ENCODE measurements at regions not wholly inside any gene's neighbourhood (a gene's known extent, or its start where the extent isn't known, plus 50 kb on each side); places are given as distances from the start of the nearest gene placed in this dataset.
A peak's percentile ranks its signal among the peaks of the same experiment; 100 is the strongest.

DNA sequence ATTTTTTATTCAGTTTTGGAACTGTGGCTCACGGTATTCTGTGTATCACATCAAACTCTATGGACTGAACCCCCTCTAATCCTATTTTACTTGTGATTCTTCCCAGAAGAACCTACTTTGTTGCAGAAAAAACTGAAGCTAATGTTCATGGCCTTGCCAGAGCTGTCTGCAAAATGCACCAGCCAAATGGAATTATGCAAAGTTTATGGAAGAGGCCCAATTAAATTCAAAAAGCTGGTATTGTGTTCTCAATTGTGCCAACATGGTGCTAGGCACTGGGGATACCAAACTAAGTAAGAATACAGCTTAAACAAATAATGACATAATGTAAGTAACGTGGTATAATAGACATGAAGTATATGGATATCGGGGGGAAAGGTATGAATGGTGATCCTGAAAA lies 273.8 kb upstream of the DUSP10 start:
- WGBS: 88% methylated on average over 3 of the region's 3 CpGs
- Histone ChIP-seq H3K9me3 (no peaks in the 10 kb centered on the region), H3K27me3 (replicated peaks; ENCODE audit: insufficient read depth) (no peaks in the 10 kb centered on the region), H3K27ac (no peak overlapping the region), H3K36me3 (no peaks in the 10 kb centered on the region), H3K4me1 (replicated peaks) (no peaks in the 10 kb centered on the region), H3K4me3 (no peak overlapping the region)
- intact Hi-C loops (cut with DNase I): no loop called here
- DNase-seq (ENCODE audit: low spot score): no peak
- TF ChIP-seq POLR2A (IDR thresholded peaks at IDR 0.05) (no peak), POLR2AphosphoS5 (IDR thresholded peaks at IDR 0.05) (no peak)
- TF ChIP-seq, protein P1, sequence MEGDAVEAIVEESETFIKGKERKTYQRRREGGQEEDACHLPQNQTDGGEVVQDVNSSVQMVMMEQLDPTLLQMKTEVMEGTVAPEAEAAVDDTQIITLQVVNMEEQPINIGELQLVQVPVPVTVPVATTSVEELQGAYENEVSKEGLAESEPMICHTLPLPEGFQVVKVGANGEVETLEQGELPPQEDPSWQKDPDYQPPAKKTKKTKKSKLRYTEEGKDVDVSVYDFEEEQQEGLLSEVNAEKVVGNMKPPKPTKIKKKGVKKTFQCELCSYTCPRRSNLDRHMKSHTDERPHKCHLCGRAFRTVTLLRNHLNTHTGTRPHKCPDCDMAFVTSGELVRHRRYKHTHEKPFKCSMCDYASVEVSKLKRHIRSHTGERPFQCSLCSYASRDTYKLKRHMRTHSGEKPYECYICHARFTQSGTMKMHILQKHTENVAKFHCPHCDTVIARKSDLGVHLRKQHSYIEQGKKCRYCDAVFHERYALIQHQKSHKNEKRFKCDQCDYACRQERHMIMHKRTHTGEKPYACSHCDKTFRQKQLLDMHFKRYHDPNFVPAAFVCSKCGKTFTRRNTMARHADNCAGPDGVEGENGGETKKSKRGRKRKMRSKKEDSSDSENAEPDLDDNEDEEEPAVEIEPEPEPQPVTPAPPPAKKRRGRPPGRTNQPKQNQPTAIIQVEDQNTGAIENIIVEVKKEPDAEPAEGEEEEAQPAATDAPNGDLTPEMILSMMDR (IDR thresholded peaks at IDR 0.05): no peak

DNA sequence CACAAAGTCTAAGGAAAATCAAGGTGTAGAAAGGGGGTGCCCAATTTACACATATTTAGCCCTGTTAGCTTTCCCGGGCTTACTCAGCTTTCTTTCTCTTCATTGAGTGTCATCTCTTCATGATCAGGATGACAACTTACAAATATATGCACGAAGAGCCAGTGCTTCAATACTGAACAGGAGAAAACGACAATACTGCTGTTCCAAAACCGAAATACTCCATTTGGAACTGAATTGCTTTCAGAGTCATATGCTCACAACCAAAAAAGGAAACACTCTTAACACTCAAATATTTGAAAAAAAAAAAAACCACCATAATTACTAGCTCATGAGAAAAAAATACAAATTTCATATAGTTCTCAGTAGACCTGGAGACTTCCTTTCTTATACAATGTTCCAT lies 272.1 kb upstream of the DUSP10 start:
- no peaks in the 10 kb centered on the region for H3K9me3 ChIP-seq
- intact Hi-C loops (cut with DNase I): no loop called here
- no peak overlapping the region for H3K27ac ChIP-seq
- H3K4me1 ChIP-seq (replicated peaks): no peaks in the 10 kb centered on the region
- WGBS: 92% methylated on average over 4 of the region's 4 CpGs
- no peak overlapping the region for H3K4me3 ChIP-seq
- DNase-seq (ENCODE audit: low spot score): no peak
- TF ChIP-seq POLR2A (IDR thresholded peaks at IDR 0.05) (no peak), POLR2AphosphoS5 (IDR thresholded peaks at IDR 0.05) (no peak)
- TF ChIP-seq, protein P1 (IDR thresholded peaks at IDR 0.05): no peak
- H3K36me3 ChIP-seq: no peaks in the 10 kb centered on the region
- H3K27me3 ChIP-seq (replicated peaks; ENCODE audit: insufficient read depth): no peaks in the 10 kb centered on the region

DNA sequence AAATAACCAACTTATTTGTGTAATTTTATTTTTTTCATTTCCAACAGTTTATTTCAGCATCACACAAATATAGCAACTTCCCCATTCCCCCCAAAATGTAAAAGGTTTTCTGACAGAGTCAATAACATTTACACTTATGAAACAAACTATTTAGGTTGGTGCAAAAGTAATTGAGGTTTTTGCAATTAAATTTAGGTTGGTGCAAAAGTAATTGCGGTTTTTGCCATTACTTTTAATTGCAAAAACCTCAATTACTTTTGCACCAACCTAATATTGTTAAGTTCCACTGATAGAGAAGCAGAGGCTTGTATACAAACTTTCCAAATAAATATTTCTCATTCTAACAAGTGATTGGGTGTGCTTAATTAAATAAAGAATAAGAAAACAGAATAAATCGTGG lies 270.9 kb upstream of the DUSP10 start:
- H3K27me3 ChIP-seq (replicated peaks; ENCODE audit: insufficient read depth): no peaks in the 10 kb centered on the region
- H3K4me1 ChIP-seq (replicated peaks): no peaks in the 10 kb centered on the region
- 86% methylated on average over 2 of the region's 2 CpGs for WGBS
- no peak overlapping the region for H3K4me3 ChIP-seq
- H3K36me3 ChIP-seq: no peaks in the 10 kb centered on the region
- no peak for DNase-seq (ENCODE audit: low spot score)
- no peaks in the 10 kb centered on the region for H3K9me3 ChIP-seq
- TF ChIP-seq, protein P1 (IDR thresholded peaks at IDR 0.05): no peak
- TF ChIP-seq POLR2A (IDR thresholded peaks at IDR 0.05) (no peak), POLR2AphosphoS5 (IDR thresholded peaks at IDR 0.05) (no peak)
- H3K27ac ChIP-seq: no peak overlapping the region
- intact Hi-C loops (cut with DNase I): no loop called here

DNA sequence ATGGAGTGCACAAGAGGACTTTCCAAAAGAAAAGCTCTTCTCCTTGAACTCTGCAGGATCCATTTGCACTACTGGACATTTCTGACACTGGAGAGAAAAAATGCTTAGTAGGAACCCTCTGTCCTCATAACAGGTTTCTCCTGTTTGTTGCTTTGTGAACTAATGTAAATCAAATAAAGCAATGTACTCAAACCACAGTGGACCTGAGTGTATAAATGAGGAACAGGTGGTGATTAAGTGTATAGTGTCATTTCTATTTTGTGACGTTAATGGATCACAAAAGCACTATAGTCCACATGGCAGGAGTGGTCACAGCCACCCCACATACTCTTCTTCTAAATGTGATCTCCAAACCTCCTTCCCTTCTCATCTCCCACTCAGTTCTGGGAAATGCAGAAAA lies 268.4 kb upstream of the DUSP10 start:
- TF ChIP-seq, protein P1 (IDR thresholded peaks at IDR 0.05): no peak
- TF ChIP-seq POLR2AphosphoS5 (IDR thresholded peaks at IDR 0.05) (peak; percentile 74), POLR2A (IDR thresholded peaks at IDR 0.05) (no peak)
- no peaks in the 10 kb centered on the region for H3K9me3 ChIP-seq
- no peak overlapping the region for H3K27ac ChIP-seq
- 36% methylated on average over 1 of the region's 1 CpG for WGBS
- H3K4me3 ChIP-seq: no peak overlapping the region
- no peaks in the 10 kb centered on the region for H3K27me3 ChIP-seq (replicated peaks; ENCODE audit: insufficient read depth)
- no peak for DNase-seq (ENCODE audit: low spot score)
- H3K36me3 ChIP-seq: no peaks in the 10 kb centered on the region
- intact Hi-C loops (cut with DNase I): no loop called here
- H3K4me1 ChIP-seq (replicated peaks): no peaks in the 10 kb centered on the region

DNA sequence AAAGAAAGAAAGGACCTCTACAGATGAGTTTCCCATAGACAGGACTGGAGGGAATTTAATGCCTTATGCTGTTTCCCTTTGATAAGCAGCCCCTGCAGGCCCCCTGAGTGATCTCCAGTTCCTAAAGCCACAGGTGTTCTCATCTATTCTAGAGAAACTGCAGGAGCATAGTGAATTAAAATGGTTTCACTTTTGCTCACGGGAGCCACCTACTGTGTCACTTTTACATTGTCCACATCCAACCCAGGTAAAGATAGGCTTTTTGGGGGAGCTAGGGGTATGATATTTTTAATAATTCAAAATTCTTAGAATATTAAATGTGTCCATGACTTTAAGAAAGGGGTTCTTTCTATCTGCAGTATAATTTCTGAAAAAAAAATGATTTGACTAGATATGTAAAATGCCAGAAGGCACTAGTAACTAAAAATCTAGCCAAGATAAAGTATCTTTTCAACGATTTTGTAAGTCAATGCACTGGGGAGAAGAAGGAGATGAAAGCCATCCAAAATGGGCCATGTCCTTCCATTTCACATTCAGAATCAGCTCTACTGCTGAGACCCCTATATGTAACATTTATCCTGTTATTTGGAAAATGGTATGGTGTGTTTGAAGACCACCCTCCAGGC lies 267.3 kb upstream of the DUSP10 start:
- Histone ChIP-seq H3K27me3 (replicated peaks; ENCODE audit: insufficient read depth) (no peaks in the 10 kb centered on the region), H3K36me3 (no peaks in the 10 kb centered on the region), H3K4me3 (no peak overlapping the region), H3K4me1 (replicated peaks) (no peaks in the 10 kb centered on the region), H3K9me3 (no peaks in the 10 kb centered on the region), H3K27ac (peak overlapping the region in 1 of 2 donors; percentile 3)
- DNase-seq (ENCODE audit: low spot score): no peak
- TF ChIP-seq, protein P1 (IDR thresholded peaks at IDR 0.05): no peak
- no peak for TF ChIP-seq POLR2AphosphoS5 (IDR thresholded peaks at IDR 0.05)
- no peak for TF ChIP-seq POLR2A (IDR thresholded peaks at IDR 0.05)
- WGBS: 41% methylated on average over 2 of the region's 2 CpGs
- intact Hi-C loops (cut with DNase I): no loop called here

All from prostate gland (tissue), 2 donors.